Stimulated activated CD8-positive, alpha-beta memory T cell treated with anti-CD3 and anti-CD28 coated beads, Interleukin-2, amount 100 ng/mL, for 1 hour (primary cell): ENCODE measurements at regions not wholly inside any gene's neighbourhood (a gene's known extent, or its start where the extent isn't known, plus 50 kb on each side); places are given as distances from the start of the nearest gene placed in this dataset.
"Not testable (repeated sequence)": the region's sequence is repeated elsewhere in the genome, so short reads cannot be mapped to it uniquely, and the experiment has no call there.

ENCODE experiments used
- DNase-seq, 2 donors: peaks; one replicate each; pipeline ENCODE4 v3.0.0-alpha.2; 2020; ENCODE audit warnings: low read depth in 2 of 2

DNA sequence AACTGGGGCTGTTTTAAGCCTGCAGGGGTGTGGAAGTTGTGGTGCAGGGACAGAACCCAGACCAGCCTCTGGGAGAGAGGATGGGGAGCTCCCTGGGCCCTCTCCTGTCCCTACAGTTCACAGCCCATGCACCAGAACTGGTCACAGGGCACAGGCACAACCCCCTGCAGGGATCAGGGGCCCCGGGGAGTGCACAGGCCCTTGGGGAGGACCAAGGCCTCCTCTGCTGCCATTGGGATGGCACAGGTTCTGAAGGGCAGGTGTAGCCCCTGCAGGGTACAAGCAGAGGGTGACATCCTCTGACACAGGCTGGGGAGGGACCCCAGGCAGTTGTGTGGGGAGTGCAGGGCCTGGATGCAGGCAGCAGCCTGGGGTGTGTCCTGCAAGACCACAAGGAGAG lies 66.4 kb upstream of the SFSWAP start:
- DNase-seq = no peak

DNA sequence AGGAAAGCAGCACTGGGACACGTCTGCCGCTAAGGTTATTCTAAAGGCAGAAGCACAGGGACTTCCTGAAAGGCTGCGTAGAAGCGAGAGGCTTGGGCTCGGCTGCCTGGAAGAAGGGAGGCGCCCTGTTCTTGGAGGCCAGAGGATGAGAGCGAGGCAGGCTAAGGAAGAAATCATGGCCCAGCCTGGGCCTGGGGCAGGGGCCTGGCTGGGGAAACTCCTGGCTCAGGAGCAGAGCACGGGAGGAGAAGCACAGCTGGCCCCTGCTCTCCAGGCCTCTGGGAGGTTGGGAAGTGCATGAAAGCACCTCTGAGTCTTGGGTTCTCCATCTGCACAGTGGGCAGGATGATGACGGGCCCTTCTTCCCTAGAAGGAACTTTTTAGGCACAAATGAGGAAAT lies 66.0 kb upstream of the SFSWAP start:
- not testable (repeated sequence) for DNase-seq

DNA sequence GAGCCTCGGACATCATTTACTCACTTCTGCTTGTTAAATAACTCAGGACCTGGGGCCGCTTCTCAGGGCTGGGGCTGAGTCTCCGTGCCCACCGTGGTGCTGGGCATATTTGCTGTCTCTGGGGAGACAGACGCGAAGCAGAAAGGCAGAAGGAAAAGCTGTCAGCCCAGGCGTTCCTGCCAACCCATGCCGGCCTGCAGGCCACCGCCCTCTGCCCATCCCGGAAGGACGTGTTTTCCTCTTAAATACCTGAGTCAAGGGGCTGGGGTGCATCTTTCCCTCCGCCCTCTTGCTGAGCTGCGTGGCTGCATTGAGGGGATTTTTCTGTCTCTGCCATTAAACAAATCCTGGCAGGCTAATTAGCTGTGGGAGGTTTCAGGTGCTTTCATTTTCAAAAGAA lies 65.3 kb upstream of the SFSWAP start:
- DNase-seq = not testable (repeated sequence)

DNA sequence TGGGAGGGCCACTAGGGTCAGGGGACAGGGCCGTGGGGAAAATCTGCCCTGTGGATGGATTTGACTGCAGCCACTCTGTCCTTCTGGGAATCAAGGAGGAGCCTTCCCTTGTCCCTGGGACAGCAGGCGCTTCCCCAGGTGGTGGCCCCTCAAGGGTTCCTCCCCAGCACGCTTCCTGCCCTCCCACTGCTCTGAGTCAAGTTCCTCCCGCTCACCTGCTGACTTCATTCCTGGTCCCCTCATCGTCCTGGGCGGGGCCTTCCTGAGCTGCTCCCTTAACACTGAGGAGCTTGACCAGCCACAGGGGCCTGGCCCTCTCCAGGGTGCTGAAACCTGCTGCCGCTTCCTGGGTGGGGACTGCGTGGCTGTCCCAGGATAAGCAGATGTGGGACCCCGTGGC lies 64.4 kb upstream of the SFSWAP start:
- not testable (repeated sequence) for DNase-seq

DNA sequence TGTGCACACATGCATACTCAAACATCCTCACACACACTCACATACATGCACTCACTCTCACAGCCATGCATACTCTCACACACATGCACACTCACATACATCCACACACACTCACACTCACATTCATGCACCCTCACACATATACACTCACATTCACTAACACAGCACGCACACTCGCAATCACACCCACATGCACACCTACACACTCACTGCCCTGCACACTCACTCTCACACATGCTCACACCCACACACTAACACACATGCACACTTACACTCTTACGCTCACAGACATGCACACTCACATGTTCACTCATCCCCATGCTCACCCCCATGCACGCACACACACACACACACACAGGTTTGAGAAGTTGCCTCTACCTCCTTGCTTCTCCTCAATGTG lies 63.2 kb upstream of the SFSWAP start:
- no peak for DNase-seq

DNA sequence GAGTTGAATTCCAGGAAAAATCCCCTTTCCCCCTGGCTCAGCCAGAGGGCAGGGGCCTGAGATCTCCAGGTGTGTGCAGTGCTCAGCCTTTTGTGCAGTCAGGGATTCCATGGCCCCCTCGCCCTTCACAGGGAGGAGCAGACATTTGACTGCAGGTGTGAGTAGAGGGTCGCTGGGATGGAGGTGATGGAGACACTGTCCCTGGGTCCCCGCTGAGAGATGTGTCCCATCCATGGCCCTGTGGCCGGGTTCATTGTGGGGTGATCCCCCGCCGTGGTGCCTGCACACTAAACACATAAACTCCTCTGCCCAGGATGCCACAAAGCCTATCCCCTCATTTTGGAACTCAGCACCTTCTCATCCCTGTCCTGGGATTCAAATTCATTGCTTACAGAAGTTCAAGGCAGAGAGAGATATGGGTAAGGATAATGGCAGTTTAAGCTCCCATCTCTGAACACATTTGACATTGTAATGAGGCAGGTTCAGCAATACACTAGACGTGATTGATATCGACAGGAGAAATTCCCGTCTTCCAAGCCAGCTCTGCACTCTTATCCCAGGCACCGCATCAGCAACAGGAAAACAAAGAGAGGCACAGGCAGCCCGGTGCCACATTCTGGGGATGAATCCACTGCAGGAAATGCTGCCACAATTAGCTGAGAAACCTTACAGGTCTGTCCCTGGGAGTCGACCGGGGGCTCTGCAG lies 55.3 kb upstream of the SFSWAP start:
- DNase-seq = not testable (repeated sequence)

DNA sequence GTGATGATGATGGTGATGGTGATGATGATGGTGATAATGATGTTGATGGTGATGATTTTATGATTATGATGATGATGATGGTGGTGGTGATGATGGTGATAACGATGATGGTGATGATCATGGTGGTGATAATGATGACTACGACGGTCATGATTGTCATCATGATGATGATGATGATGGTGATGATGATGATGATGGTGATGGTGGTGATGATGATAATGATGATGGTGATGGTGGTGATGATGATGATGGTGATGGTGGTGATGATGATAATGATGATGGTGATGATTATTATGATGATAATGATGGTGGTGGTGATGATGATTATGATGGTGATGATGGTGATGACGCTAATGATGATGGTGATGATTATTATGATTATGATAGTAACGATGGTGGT lies 54.1 kb upstream of the SFSWAP start:
- DNase-seq = not testable (repeated sequence)

DNA sequence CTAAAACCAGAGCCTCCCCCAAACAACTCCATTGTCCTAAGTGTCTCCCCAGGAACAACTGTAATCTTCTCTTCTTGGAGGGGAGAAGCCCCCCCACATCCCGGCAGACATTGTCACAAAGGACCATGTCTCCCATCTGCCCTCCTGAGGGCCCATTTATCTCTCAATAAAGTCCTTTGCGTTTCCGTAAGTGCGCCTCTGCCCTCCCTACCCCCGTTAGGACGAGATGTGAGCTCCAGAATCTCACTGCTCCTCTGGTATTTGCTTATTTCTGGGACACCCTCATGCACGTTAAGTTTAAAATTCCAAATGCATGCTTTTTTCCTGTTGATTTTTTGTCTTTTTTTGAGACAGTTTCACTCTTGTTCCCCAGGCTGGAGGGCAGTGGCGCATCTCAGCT lies 52.3 kb upstream of the SFSWAP start:
- not testable (repeated sequence) for DNase-seq

DNA sequence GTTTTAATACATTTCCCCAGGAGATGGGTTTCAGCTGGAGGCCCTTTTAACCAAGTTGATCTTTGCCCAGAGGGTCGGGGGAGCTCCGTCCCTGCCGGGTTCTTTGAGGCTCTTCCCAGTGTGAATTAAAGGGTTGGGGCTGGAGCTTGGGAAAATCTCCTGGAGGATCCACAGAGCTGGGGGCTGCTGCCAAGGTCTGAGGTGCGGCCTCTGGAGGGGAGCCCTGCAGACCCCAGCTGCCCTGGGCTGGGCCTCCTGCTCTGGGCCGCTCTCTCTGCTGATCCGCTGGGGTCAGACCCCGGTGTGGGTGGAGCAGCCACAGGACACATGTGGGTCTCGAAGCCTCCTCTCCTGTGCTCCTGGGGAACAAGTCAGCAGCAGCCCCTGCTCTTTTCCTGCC lies 51.4 kb upstream of the SFSWAP start:
- DNase-seq = not testable (repeated sequence)

DNA sequence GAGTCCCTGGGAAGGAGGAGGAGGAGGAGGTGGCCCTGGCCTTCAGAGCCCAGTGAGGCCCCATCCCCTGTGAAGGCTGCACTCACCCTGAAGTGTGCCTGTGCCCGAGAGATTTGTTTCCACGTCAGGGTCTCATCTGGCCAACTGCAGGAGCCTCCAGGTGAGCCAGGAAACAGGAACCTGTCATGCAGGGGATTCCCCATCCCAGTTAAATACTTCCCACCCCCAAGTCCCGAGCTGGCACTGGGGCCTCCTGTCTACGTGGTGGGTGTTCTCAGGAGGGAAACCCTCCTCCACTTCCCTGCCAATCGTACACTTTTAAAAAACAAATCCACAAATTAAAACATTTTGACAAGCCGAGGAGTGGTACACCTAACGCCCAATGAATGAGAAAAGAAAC lies 50.9 kb upstream of the SFSWAP start:
- DNase-seq = not testable (repeated sequence)

DNA sequence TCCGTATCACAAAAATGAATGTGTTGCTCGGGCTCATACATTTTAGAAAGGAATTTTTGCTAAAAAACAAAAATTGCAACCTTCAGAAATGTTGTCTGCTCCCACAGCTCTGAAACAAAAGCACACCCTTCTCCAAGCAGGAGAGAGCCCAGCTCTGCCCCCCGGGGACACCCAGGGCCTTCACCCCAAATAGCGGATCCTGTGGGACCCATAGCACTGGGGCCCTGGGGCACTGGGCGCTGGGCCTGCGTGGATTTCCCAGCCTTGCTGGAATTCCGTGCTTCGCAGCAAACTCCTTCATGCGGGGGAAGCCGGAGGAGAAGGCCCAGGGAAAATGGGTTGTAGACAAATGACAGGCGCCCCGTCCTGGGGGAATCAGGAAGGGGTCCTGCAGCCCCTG lies 50.5 kb upstream of the SFSWAP start:
- DNase-seq = not testable (repeated sequence)
